ENCODE measurements at regions not wholly inside any gene's neighbourhood (a gene's known extent, or its start where the extent isn't known, plus 50 kb on each side); places are given as distances from the start of the nearest gene placed in this dataset.

DNA sequence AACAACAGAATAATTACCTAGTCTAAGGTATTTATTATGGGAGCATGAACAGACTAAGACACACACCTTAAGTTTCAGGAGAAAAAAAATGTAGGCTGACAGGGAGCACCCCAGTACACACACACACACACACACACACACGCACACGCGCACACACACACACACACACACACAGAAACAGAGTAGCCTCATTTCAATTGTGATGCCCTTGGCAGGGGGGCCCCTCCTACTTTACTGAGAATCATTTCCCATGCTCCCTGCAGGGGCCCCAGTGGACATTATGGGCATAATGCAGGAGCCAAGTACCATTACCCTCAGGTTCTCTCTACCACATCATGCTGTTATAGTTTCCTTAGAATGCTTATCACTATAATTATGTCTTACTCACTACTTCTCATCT lies 104.9 kb downstream of the CDC7 start:
- H3K27me3 Mint-ChIP-seq (ENCODE audit: low read depth): no peaks in the 10 kb centered on the region; the same call in 1 of the 2 replicates
- H3K4me3 Mint-ChIP-seq: no peak overlapping the region
- Histone ChIP-seq H3K23ac (ENCODE audit: insufficient read length, low read depth, low read length) (no peak overlapping the region), H3K9ac (ENCODE audit: extremely low read depth, insufficient read length, low read length) (no peak overlapping the region), H2AFZ (ENCODE audit: low read length) (no peak overlapping the region), H3K4me1 (ENCODE audit: insufficient read depth, low read length) (no peaks in the 10 kb centered on the region), H3K9me3 (ENCODE audit: control insufficient read depth, low read depth, low read length) (no peaks in the 10 kb centered on the region), H4K8ac (replicated peaks; ENCODE audit: insufficient read length, low read depth, low read length) (no peak overlapping the region), H4K20me1 (ENCODE audit: control insufficient read depth, insufficient read depth, insufficient read length) (no peaks in the 10 kb centered on the region), H3K79me1 (ENCODE audit: insufficient read depth, low read depth, low read length, poor library complexity, severe bottlenecking) (no peaks in the 10 kb centered on the region), H3K79me2 (ENCODE audit: insufficient read depth, low read length) (no peaks in the 10 kb centered on the region), H3K27me3 (ENCODE audit: insufficient read depth, low read length) (no peaks in the 10 kb centered on the region), H2BK5ac (ENCODE audit: insufficient read length, low read length) (no peak overlapping the region), H2BK12ac (ENCODE audit: insufficient read length, low read depth, low read length) (no peak overlapping the region), H4K5ac (ENCODE audit: insufficient read length, low read depth, low read length) (no peak overlapping the region), H2BK20ac (ENCODE audit: low read depth, low read length, poor library complexity, severe bottlenecking) (no peak overlapping the region), H3K18ac (ENCODE audit: insufficient read length, low read depth, low read length) (no peak overlapping the region), H4K91ac (ENCODE audit: insufficient read length, low read depth, low read length) (no peak overlapping the region), H3K14ac (ENCODE audit: insufficient read depth, low read length) (no peak overlapping the region), H2BK15ac (ENCODE audit: low read depth, low read length) (no peak overlapping the region), H2BK120ac (ENCODE audit: low read depth, low read length, poor library complexity, severe bottlenecking) (no peak overlapping the region), H3K56ac (ENCODE audit: insufficient read length, low read depth, low read length) (no peak overlapping the region), H3K4ac (ENCODE audit: low read depth, low read length) (no peak overlapping the region), H3K27ac (ENCODE audit: insufficient read length, low read depth, low read length) (no peak overlapping the region), H2AK5ac (ENCODE audit: insufficient read length, low read length) (no peak overlapping the region), H3K4me2 (ENCODE audit: insufficient read depth, insufficient read length, low read length) (no peak overlapping the region), H3K23me2 (ENCODE audit: insufficient read length, low read depth, low read length, poor library complexity, severe bottlenecking) (no peaks in the 10 kb centered on the region), H3T11ph (ENCODE audit: low read length) (no peak overlapping the region)
- WGBS (ENCODE audit: extremely low coverage, insufficient read length, low lambda C conversion rate): no CpG with 5 or more reads among the region's 3 CpGs
- DNase-seq: no peak
- no peak for TF ChIP-seq CTCF (conservative IDR thresholded peaks at IDR 0.05)
- H3K36me3 Mint-ChIP-seq (ENCODE audit: insufficient read depth in 1 of 3, low read depth in 3 of 3): no peaks in the 10 kb centered on the region
- no peak overlapping the region for H3K27ac Mint-ChIP-seq
- H3K4me1 Mint-ChIP-seq: peaks cover 4 to 9% of the 10 kb centered on the region in 2 experiments; a peak in 2 of 4 replicates
- no peaks in the 10 kb centered on the region; a peak in 1 of 5 replicates for H3K9me3 Mint-ChIP-seq

All from H9 (cell line).